Neuronal stem cell (in vitro differentiated cells): ENCODE measurements at regions not wholly inside any gene's neighbourhood (a gene's known extent, or its start where the extent isn't known, plus 50 kb on each side); places are given as distances from the start of the nearest gene placed in this dataset.

ENCODE experiments used
- DNase-seq: peaks from one replicate; pipeline ENCODE4 v3.0.0-alpha.2; 2013; ENCODE audit warnings: low spot score
- H2AFZ ChIP-seq: one replicate; pipeline ENCODE4 v1.6.1; 2013; ENCODE audit warnings: mild to moderate bottlenecking, low read length, inconsistent platforms
- H2AK5ac ChIP-seq: 2 replicates; pipeline ENCODE4 v1.6.1; 2013; ENCODE audit warnings: low read depth, mild to moderate bottlenecking, inconsistent platforms, low read length, moderate library complexity, mixed read lengths
- H2BK120ac ChIP-seq: 2 replicates; pipeline ENCODE4 v1.6.1; 2013; ENCODE audit warnings: low read depth, mild to moderate bottlenecking, inconsistent platforms, low read length, moderate library complexity, mixed read lengths
- H2BK12ac ChIP-seq: one replicate; pipeline ENCODE4 v1.6.1; 2013; ENCODE audit warnings: low read length, inconsistent platforms
- H2BK15ac ChIP-seq: 2 replicates; pipeline ENCODE4 v1.6.1; 2013; ENCODE audit warnings: mild to moderate bottlenecking, low read length, inconsistent platforms, mixed read lengths
- H2BK5ac ChIP-seq: one replicate; pipeline ENCODE4 v1.6.1; 2013; ENCODE audit warnings: inconsistent platforms, mild to moderate bottlenecking, low read length, moderate library complexity
- H3K14ac ChIP-seq: one replicate; pipeline ENCODE4 v1.6.1; 2013; ENCODE audit warnings: low read length, inconsistent platforms
- H3K18ac ChIP-seq: 2 replicates; pipeline ENCODE4 v1.6.1; 2013; ENCODE audit warnings: low read length, inconsistent platforms
- H3K23ac ChIP-seq: 2 replicates; pipeline ENCODE4 v1.6.1; 2013; ENCODE audit warnings: low read depth, mild to moderate bottlenecking, mixed read lengths, low read length, inconsistent platforms; ENCODE audit not compliant: poor library complexity
- H3K27ac ChIP-seq: replicated peaks from 3 replicates; pipeline ENCODE4 v1.5.1; 2013; ENCODE audit warnings: low read length, inconsistent platforms
- H3K27me3 ChIP-seq, 3 experiments: 2 replicates each; pipeline ENCODE4 v1.6.1; 2013; ENCODE audit warnings: low read length in 3 of 3, mild to moderate bottlenecking in 2 of 3, inconsistent platforms in 1 of 3, low read depth in 1 of 3, mixed read lengths in 1 of 3, moderate library complexity in 1 of 3; ENCODE audit not compliant: control insufficient read depth in 3 of 3, insufficient read depth in 3 of 3
- H3K36me3 ChIP-seq, 2 donors: replicated peaks in 1 of 2; 2 replicates each; pipeline ENCODE4 v1.6.1; 2013; ENCODE audit warnings: low read length in 2 of 2; ENCODE audit not compliant: control insufficient read depth in 2 of 2, insufficient read depth in 2 of 2
- H3K4ac ChIP-seq: 2 replicates; pipeline ENCODE4 v1.6.1; 2013; ENCODE audit warnings: inconsistent platforms, mild to moderate bottlenecking, low read length, moderate library complexity
- H3K4me1 ChIP-seq, 2 donors: 1 replicate in 1 of 2; 2 replicates in 1 of 2; pipeline ENCODE4 v1.6.1; 2013; ENCODE audit warnings: low read length in 2 of 2, low read depth in 1 of 2; ENCODE audit not compliant: control insufficient read depth in 2 of 2, insufficient read depth in 1 of 2
- H3K4me2 ChIP-seq: one replicate; pipeline ENCODE4 v1.6.1; 2013; ENCODE audit warnings: mild to moderate bottlenecking, low read length, inconsistent platforms; ENCODE audit not compliant: insufficient read depth, poor library complexity, severe bottlenecking
- H3K4me3 ChIP-seq, 2 donors: 2 replicates each; pipeline ENCODE4 v1.5.1; 2013; ENCODE audit warnings: low read length in 2 of 2, mild to moderate bottlenecking in 2 of 2, inconsistent platforms in 1 of 2, moderate library complexity in 1 of 2
- H3K79me1 ChIP-seq: one replicate; pipeline ENCODE4 v1.6.1; 2013; ENCODE audit warnings: low read depth, mild to moderate bottlenecking, inconsistent platforms, low read length, moderate library complexity
- H3K9ac ChIP-seq: one replicate; pipeline ENCODE4 v1.6.1; 2013; ENCODE audit warnings: mild to moderate bottlenecking, low read depth, low read length, inconsistent platforms; ENCODE audit not compliant: poor library complexity
- H3K9me3 ChIP-seq, 2 donors: replicated peaks in 1 of 2; 2 replicates each; pipeline versions ENCODE3 to v1.6.1; 2013; ENCODE audit warnings: low read length in 2 of 2, mild to moderate bottlenecking in 2 of 2, inconsistent platforms in 1 of 2, low read depth in 1 of 2, mixed read lengths in 1 of 2, moderate library complexity in 1 of 2; ENCODE audit not compliant: control insufficient read depth in 2 of 2, insufficient read depth in 1 of 2
- H4K8ac ChIP-seq: one replicate; pipeline ENCODE4 v1.6.1; 2013; ENCODE audit warnings: low read depth, mild to moderate bottlenecking, inconsistent platforms, low read length, moderate library complexity
- H4K91ac ChIP-seq: one replicate; pipeline ENCODE4 v1.6.1; 2013; ENCODE audit warnings: low read length, low read depth, mild to moderate bottlenecking, inconsistent platforms; ENCODE audit not compliant: poor library complexity
- WGBS, 2 donors: extraction: QIAGEN DNeasy Blood & Tissue Kit; methylation state at CpG; one replicate each; pipeline ENCODE4 v1.1.7; 2013; ENCODE audit warnings: missing lambda C conversion rate in 2 of 2, mixed read lengths in 1 of 2; ENCODE audit not compliant: insufficient read length in 2 of 2, insufficient replicate concordance in 1 of 2; ENCODE audit errors: extremely low coverage in 2 of 2; 5-methylcytosine and 5-hydroxymethylcytosine counted together

GRCh38 chr21:24197923-24198322, 1409.4 kb downstream of the MRPL39 start:
- Histone ChIP-seq H4K91ac (no peak overlapping the region), H3K36me3 (no peaks in the 10 kb centered on the region), H3K4me2 (no peak overlapping the region), H2BK12ac (no peak overlapping the region), H2BK120ac (no peak overlapping the region), H3K14ac (no peak overlapping the region), H2BK5ac (no peak overlapping the region), H3K79me1 (no peaks in the 10 kb centered on the region), H4K8ac (no peak overlapping the region), H3K23ac (no peak overlapping the region), H3K9me3 (no peaks in the 10 kb centered on the region), H3K27ac (no peak overlapping the region), H2BK15ac (no peak overlapping the region), H3K27me3 (no peaks in the 10 kb centered on the region), H3K4me3 (no peak overlapping the region), H3K4me1 (no peaks in the 10 kb centered on the region), H2AK5ac (no peak overlapping the region), H3K9ac (no peak overlapping the region), H3K4ac (no peak overlapping the region), H3K18ac (no peak overlapping the region), H2AFZ (no peak overlapping the region)
- no peak for DNase-seq

- Histone ChIP-seq H3K27me3 (no peaks in the 10 kb centered on the region), H3K27ac (no peak overlapping the region), H3K14ac (no peak overlapping the region), H3K79me1 (no peaks in the 10 kb centered on the region), H2BK120ac (no peak overlapping the region), H2BK12ac (no peak overlapping the region), H3K4ac (no peak overlapping the region), H2AK5ac (no peak overlapping the region), H2AFZ (no peak overlapping the region), H3K23ac (no peak overlapping the region), H2BK15ac (no peak overlapping the region), H3K9ac (no peak overlapping the region), H4K91ac (no peak overlapping the region), H3K36me3 (no peaks in the 10 kb centered on the region), H4K8ac (no peak overlapping the region), H3K4me1 (no peaks in the 10 kb centered on the region), H3K4me2 (no peak overlapping the region), H3K4me3 (no peak overlapping the region), H3K18ac (no peak overlapping the region), H2BK5ac (no peak overlapping the region), H3K9me3 (no peaks in the 10 kb centered on the region)
- DNase-seq = no peak
- WGBS, 2 donors = no CpG with 5 or more reads among the region's 5 CpGs
Measured at GRCh38 chr21:24197132-24197643, 1410.1 kb downstream of the MRPL39 start.

- H3K4ac ChIP-seq = no peak overlapping the region
- DNase-seq = no peak
- H3K4me3 ChIP-seq = no peak overlapping the region
- no peak overlapping the region for H4K8ac ChIP-seq
- H3K27ac ChIP-seq = no peak overlapping the region
- no peak overlapping the region for H3K4me2 ChIP-seq
- H3K4me1 ChIP-seq = no peaks in the 10 kb centered on the region
- no peak overlapping the region for H3K9ac ChIP-seq
- no peak overlapping the region for H2AFZ ChIP-seq
- H2BK12ac ChIP-seq = no peak overlapping the region
- no peaks in the 10 kb centered on the region for H3K36me3 ChIP-seq
- no peak overlapping the region for H2BK5ac ChIP-seq
- no peak overlapping the region for H3K23ac ChIP-seq
- no peak overlapping the region for H3K18ac ChIP-seq
- no peaks in the 10 kb centered on the region for H3K9me3 ChIP-seq
- no peak overlapping the region for H2BK120ac ChIP-seq
- H4K91ac ChIP-seq = no peak overlapping the region
- no peaks in the 10 kb centered on the region for H3K79me1 ChIP-seq
- no CpG with 5 or more reads among the region's 4 CpGs for WGBS, 2 donors
- H2BK15ac ChIP-seq = no peak overlapping the region
- no peak overlapping the region for H3K14ac ChIP-seq
- no peaks in the 10 kb centered on the region for H3K27me3 ChIP-seq
- no peak overlapping the region for H2AK5ac ChIP-seq
Measured at GRCh38 chr21:24188506-24188905, 1418.8 kb downstream of the MRPL39 start.

- no peak overlapping the region for H2BK120ac ChIP-seq
- H2AK5ac ChIP-seq = no peak overlapping the region
- DNase-seq = no peak
- H4K8ac ChIP-seq = no peak overlapping the region
- H3K4me3 ChIP-seq = no peak overlapping the region
- no peak overlapping the region for H3K4ac ChIP-seq
- H3K27ac ChIP-seq = no peak overlapping the region
- no peak overlapping the region for H2AFZ ChIP-seq
- no CpG with 5 or more reads among the region's 3 CpGs for WGBS, 2 donors
- H3K14ac ChIP-seq = no peak overlapping the region
- H2BK5ac ChIP-seq = no peak overlapping the region
- H4K91ac ChIP-seq = no peak overlapping the region
- no peak overlapping the region for H3K23ac ChIP-seq
- no peaks in the 10 kb centered on the region for H3K79me1 ChIP-seq
- H3K9me3 ChIP-seq = no peaks in the 10 kb centered on the region
- no peaks in the 10 kb centered on the region for H3K4me1 ChIP-seq
- H3K18ac ChIP-seq = no peak overlapping the region
- no peaks in the 10 kb centered on the region for H3K36me3 ChIP-seq
- H3K4me2 ChIP-seq = no peak overlapping the region
- H3K9ac ChIP-seq = no peak overlapping the region
- H2BK15ac ChIP-seq = no peak overlapping the region
- no peaks in the 10 kb centered on the region for H3K27me3 ChIP-seq
- no peak overlapping the region for H2BK12ac ChIP-seq
Measured at GRCh38 chr21:24183077-24183476, 1424.2 kb downstream of the MRPL39 start.
